Spleen (tissue), 11 donors: ENCODE measurements at regions not wholly inside any gene's neighbourhood (a gene's known extent, or its start where the extent isn't known, plus 50 kb on each side); places are given as distances from the start of the nearest gene placed in this dataset.
"Not testable (repeated sequence)": the region's sequence is repeated elsewhere in the genome, so short reads cannot be mapped to it uniquely, and the experiment has no call there.

Experiments
- DNase-seq: peaks from one replicate; pipeline ENCODE4 v3.0.0-alpha.2; 2020
- H3K27ac ChIP-seq, 8 donors: fragments of 200-600 bp; sonication (generic) in 7 of 8; 1 replicate in 4 of 8; 2 replicates in 4 of 8; pipeline versions ENCODE4 v1.5.0 to v1.8.0; 2016 to 2021; ENCODE audit warnings: inconsistent platforms in 4 of 8, mild to moderate bottlenecking in 4 of 8, moderate library complexity in 1 of 8
- H3K27me3 ChIP-seq, 7 donors: fragments of 200-600 bp; sonication (generic) in 6 of 7; replicated peaks in 1 of 7; 1 replicate in 4 of 7; 2 replicates in 3 of 7; pipeline versions ENCODE4 v1.5.0 to v1.8.0; 2016 to 2021; ENCODE audit warnings: inconsistent platforms in 3 of 7, mild to moderate bottlenecking in 1 of 7
- H3K36me3 ChIP-seq, 6 donors: fragments of 200-600 bp; sonication (generic) in 5 of 6; 1 replicate in 4 of 6; 2 replicates in 2 of 6; pipeline versions ENCODE4 v1.5.0 to v1.8.0; 2016 to 2021; ENCODE audit warnings: inconsistent platforms in 2 of 6
- H3K4me1 ChIP-seq, 6 donors: fragments of 200-600 bp; sonication (generic) in 5 of 6; 1 replicate in 3 of 6; 2 replicates in 3 of 6; pipeline versions ENCODE4 v1.5.0 to v1.8.0; 2016 to 2021; ENCODE audit warnings: inconsistent platforms in 3 of 6
- H3K4me3 ChIP-seq, 8 donors: fragments of 200-600 bp; sonication (generic) in 7 of 8; 1 replicate in 4 of 8; 2 replicates in 4 of 8; pipeline versions ENCODE4 v1.5.0 to v1.8.0; 2016 to 2021; ENCODE audit warnings: inconsistent platforms in 4 of 8, mild to moderate bottlenecking in 4 of 8, moderate library complexity in 2 of 8
- H3K9me3 ChIP-seq, 8 donors: fragments of 200-600 bp; sonication (generic) in 7 of 8; 1 replicate in 4 of 8; 2 replicates in 4 of 8; pipeline versions ENCODE4 v1.5.0 to v1.8.0; 2016 to 2021; ENCODE audit warnings: inconsistent platforms in 4 of 8
- POLR2A ChIP-seq, 3 donors: fragments of 450-650 bp; IDR thresholded peaks; one replicate each; pipeline ENCODE4 v1.5.1; 2017; ENCODE audit warnings: antibody characterized with exemption in 3 of 3, mild to moderate bottlenecking in 1 of 3
- POLR2AphosphoS5 ChIP-seq, 3 donors: sonication (generic); formaldehyde crosslinking; IDR thresholded peaks; one replicate each; pipeline ENCODE4 v1.5.1; 2017; ENCODE audit warnings: antibody characterized with exemption in 3 of 3
- WGBS, 5 donors: extraction: QIAGEN DNeasy Blood & Tissue Kit in 3 of 5; methylation state at CpG; one replicate each; pipeline versions ENCODE4 v1.1.5 to v1.1.7; 2013 to 2018; 5-methylcytosine and 5-hydroxymethylcytosine counted together
- intact Hi-C: fragments of 100-400 bp; cut with DNase I; formaldehyde crosslinking; loops from one replicate; pipeline ENCODE4 v1.15.0; 2023; ENCODE audit warnings: low total_unique reads
- TF ChIP-seq, protein P1 (sequence below), 11 experiments: fragments of 200-600 bp in 7 of 11; fragments of 450-650 bp in 4 of 11; sonication (generic) in 4 of 11; IDR thresholded peaks in 8 of 11; conservative IDR thresholded peaks in 3 of 11; 1 replicate in 7 of 11; 2 replicates in 4 of 11; pipeline versions ENCODE4 v1.4.0 to v1.8.0; 2016 to 2021; ENCODE audit warnings: antibody characterized with exemption in 11 of 11, inconsistent platforms in 4 of 11, mild to moderate bottlenecking in 1 of 11
- donor health status: healthy with polysubstance abuse.
- donor health status: DM: no; HTN: no; CAD: no; lungs with moderate emphysema.
- donor health status: DM: no; HTN: no; CAD: no.
- donor health status: Bipolar disorder and iron deficiency.
- donor health status: healthy.
- donor health status: DM: no; HTN: no; CAD: no.
- donor health status: DM: yes; HTN: yes; CAD: no.

DNA sequence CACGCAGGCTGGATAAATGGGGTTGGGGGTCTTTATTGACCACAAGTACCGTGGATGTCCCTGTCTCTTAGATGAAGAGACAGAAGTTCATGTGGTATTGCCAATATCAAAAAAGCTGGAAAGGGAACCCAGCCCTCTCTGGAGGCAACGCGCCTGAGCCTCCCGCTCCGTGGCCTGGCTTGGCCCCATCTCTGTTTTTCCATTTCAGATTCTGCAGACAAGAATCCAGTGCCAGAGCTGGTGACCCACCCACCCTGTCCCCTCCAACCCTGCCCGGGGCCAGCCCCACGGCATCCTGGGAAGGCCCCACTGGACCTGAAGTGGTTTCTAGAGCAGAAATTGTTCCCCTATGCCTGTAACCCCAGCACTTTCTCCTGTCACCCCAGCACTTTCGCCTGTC, 57.7 kb downstream of the PTPRS start:
- peaks cover 0 to 5% (median 0%) of the 10 kb centered on the region in 7 donors for H3K27me3 ChIP-seq
- DNase-seq = no peak
- 79 to 94% (median 88%) methylated on average over 9 of the region's 9 CpGs for WGBS, 5 donors
- TF ChIP-seq, protein P1, sequence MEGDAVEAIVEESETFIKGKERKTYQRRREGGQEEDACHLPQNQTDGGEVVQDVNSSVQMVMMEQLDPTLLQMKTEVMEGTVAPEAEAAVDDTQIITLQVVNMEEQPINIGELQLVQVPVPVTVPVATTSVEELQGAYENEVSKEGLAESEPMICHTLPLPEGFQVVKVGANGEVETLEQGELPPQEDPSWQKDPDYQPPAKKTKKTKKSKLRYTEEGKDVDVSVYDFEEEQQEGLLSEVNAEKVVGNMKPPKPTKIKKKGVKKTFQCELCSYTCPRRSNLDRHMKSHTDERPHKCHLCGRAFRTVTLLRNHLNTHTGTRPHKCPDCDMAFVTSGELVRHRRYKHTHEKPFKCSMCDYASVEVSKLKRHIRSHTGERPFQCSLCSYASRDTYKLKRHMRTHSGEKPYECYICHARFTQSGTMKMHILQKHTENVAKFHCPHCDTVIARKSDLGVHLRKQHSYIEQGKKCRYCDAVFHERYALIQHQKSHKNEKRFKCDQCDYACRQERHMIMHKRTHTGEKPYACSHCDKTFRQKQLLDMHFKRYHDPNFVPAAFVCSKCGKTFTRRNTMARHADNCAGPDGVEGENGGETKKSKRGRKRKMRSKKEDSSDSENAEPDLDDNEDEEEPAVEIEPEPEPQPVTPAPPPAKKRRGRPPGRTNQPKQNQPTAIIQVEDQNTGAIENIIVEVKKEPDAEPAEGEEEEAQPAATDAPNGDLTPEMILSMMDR (IDR thresholded peaks at IDR 0.05 in 8 of 11, conservative IDR thresholded peaks at IDR 0.05 in 3 of 11) = no peak
- TF ChIP-seq POLR2AphosphoS5 (IDR thresholded peaks at IDR 0.05) (no peak), POLR2A (IDR thresholded peaks at IDR 0.05) (no peak)
- peaks cover 0 to 13% (median 0%) of the 10 kb centered on the region in 6 donors for H3K36me3 ChIP-seq
- H3K27ac ChIP-seq = peak overlapping the region in 3 of 8 donors; percentile 21 to 60 (median 56)
- peaks cover 0 to 20% (median 12%) of the 10 kb centered on the region in 6 donors for H3K4me1 ChIP-seq
- peaks cover 0 to 9% (median 0%) of the 10 kb centered on the region in 8 donors for H3K9me3 ChIP-seq
- intact Hi-C loops = no loop called here
- H3K4me3 ChIP-seq = no peak overlapping the region

DNA sequence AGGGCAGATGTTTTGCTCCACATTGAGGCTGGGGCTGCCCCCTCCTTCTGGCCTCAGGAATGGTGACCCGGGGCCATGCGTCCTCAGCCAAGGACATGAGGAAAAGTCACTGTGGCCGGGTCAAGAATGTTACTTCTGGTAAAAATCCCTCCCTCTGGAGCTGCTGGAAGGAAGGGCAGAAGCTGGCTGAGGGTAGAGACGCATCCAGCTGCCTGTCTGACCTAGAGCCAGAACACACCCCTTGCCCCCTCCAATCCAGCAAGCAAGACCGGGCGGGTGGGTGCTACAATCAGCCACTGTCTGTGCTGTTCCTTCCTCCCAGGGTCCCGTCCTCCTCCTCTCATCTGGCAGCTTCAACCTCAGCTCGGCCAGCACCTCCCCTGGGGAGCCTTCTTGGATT, 59.0 kb downstream of the PTPRS start:
- peaks cover 0 to 13% (median 0%) of the 10 kb centered on the region in 6 donors for H3K36me3 ChIP-seq
- intact Hi-C loops = no loop called here
- TF ChIP-seq, protein P1 (IDR thresholded peaks at IDR 0.05 in 8 of 11, conservative IDR thresholded peaks at IDR 0.05 in 3 of 11) = no peak
- TF ChIP-seq POLR2AphosphoS5 (IDR thresholded peaks at IDR 0.05) = peak in 2 of 3 donors; percentile 67 to 69
- TF ChIP-seq POLR2A (IDR thresholded peaks at IDR 0.05) = no peak
- WGBS, 5 donors = 57 to 77% (median 61%) methylated on average over 7 to 8 of the region's 8 CpGs
- peak overlapping the region in 5 of 8 donors; percentile 27 to 60 (median 56) for H3K27ac ChIP-seq
- peaks cover 0 to 11% (median 3%) of the 10 kb centered on the region in 6 donors for H3K4me1 ChIP-seq
- H3K9me3 ChIP-seq = peaks cover 0 to 8% (median 0%) of the 10 kb centered on the region in 8 donors
- no peak overlapping the region for H3K4me3 ChIP-seq
- H3K27me3 ChIP-seq = peaks cover 0 to 5% (median 0%) of the 10 kb centered on the region in 7 donors
- DNase-seq = no peak

DNA sequence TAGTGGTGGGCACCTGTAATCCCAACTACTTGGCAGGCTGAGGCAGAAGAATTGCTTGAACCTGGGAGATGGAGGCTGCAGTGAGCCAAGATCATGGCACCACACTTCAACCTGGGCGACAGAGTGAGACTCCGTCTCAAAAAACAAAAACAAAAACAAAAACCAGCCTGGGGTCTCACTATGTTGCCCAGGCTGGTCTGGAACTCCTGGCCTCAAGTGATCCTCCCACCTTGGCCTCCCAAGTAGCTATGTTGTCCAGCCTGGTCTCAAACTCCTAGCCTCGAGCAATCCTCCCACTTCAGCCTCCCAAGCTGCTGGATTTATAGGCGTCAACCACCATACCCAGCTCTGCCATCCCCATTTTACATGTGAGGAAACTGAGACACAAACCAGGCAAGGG, 64.9 kb downstream of the PTPRS start:
- 89 to 97% (median 93%) methylated on average over 4 of the region's 4 CpGs for WGBS, 5 donors
- peaks cover 0 to 15% (median 2%) of the 10 kb centered on the region in 6 donors for H3K36me3 ChIP-seq
- DNase-seq, H3K27ac ChIP-seq, H3K4me3 ChIP-seq, H3K9me3 ChIP-seq, H3K4me1 ChIP-seq, intact Hi-C loops, H3K27me3 ChIP-seq: not testable (repeated sequence)

DNA sequence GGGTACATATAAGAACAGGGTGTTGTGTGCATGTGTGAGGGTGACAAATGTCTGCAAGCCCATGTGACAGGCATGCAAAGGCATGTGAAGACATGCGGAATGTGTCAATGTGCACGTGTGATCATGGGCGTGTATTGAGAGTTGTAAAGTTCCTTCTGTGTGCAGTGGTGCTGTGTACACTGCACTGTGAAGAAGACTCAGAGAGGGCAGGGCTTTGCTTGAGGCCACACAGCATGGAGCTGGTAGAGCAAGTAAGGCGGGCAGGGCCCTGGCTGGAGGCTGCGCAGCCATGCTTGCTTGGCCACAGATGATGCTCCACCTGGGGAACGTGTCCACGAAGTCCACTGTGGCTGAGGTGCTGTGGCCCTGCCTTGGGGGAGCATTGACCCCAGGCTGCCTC, 66.8 kb downstream of the PTPRS start:
- Histone ChIP-seq H3K36me3 (peaks cover 0 to 15% (median 2%) of the 10 kb centered on the region in 6 donors), H3K4me1 (no peaks in the 10 kb centered on the region), H3K27ac (no peak overlapping the region), H3K9me3 (no peaks in the 10 kb centered on the region), H3K27me3 (no peaks in the 10 kb centered on the region), H3K4me3 (no peak overlapping the region)
- WGBS, 5 donors = 90 to 96% (median 94%) methylated on average over 5 to 7 of the region's 7 CpGs
- no peak for TF ChIP-seq POLR2AphosphoS5 (IDR thresholded peaks at IDR 0.05)
- TF ChIP-seq POLR2A (IDR thresholded peaks at IDR 0.05) = no peak
- TF ChIP-seq, protein P1 (IDR thresholded peaks at IDR 0.05 in 8 of 11, conservative IDR thresholded peaks at IDR 0.05 in 3 of 11) = no peak
- intact Hi-C loops = no loop called here
- no peak for DNase-seq

DNA sequence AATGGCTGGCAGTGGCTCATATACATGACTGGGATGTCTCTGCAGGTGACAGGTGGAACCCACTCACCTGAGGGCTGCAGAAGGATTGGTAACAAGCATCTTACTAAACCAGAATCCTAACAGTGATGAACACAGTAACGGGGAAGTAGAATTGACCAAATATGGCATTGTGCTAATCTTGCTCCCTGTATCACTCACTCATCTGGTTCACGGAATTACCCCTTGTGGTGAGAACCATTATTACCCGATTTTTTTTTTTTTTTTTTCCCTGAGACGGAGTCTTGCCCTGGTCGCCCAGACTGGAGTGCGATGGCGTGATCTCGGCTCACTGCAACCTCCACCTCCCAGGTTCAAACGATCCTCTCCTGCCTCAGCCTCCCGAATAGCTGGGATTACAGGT, 69.5 kb downstream of the PTPRS start:
- peaks cover 0 to 15% (median 2%) of the 10 kb centered on the region in 6 donors for H3K36me3 ChIP-seq
- H3K27ac ChIP-seq = no peak overlapping the region
- TF ChIP-seq, protein P1 (IDR thresholded peaks at IDR 0.05 in 8 of 11, conservative IDR thresholded peaks at IDR 0.05 in 3 of 11) = no peak
- no peak for TF ChIP-seq POLR2A (IDR thresholded peaks at IDR 0.05)
- no peak for TF ChIP-seq POLR2AphosphoS5 (IDR thresholded peaks at IDR 0.05)
- H3K9me3 ChIP-seq = no peaks in the 10 kb centered on the region
- H3K27me3 ChIP-seq = no peaks in the 10 kb centered on the region
- DNase-seq = no peak
- no peaks in the 10 kb centered on the region for H3K4me1 ChIP-seq
- 74 to 85% (median 79%) methylated on average over 10 of the region's 10 CpGs for WGBS, 5 donors
- intact Hi-C loops = no loop called here
- no peak overlapping the region for H3K4me3 ChIP-seq
